ENCODE measurements at regions not wholly inside any gene's neighbourhood (a gene's known extent, or its start where the extent isn't known, plus 50 kb on each side); places are given as distances from the start of the nearest gene placed in this dataset.
"Not testable (repeated sequence)": the region's sequence is repeated elsewhere in the genome, so short reads cannot be mapped to it uniquely, and the experiment has no call there.

DNA sequence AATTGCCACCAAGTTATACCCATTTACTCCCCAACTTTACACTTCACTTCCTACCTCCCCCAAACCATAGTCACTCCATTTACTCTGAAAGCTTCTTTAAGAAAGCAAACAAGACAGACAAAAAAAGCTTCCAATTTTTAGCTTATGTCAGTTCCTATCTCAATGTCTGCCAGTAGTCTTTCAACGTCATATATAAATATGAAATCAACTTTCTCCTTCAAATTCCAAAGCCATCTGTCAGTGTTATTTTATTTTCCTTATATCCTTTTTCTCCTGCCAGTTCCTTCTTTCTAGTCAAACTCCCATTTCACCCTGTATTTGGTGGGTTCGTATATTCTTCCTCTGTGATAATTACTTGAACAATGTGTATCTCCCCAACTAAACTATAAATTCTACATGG, 85.8 kb upstream of the CMC1 start:
- Histone ChIP-seq H3K4me1 (ENCODE audit: control insufficient read depth, extremely low read depth, insufficient read depth, low read length) (no peaks in the 10 kb centered on the region), H4K20me1 (replicated peaks; ENCODE audit: control insufficient read depth, extremely low read depth, insufficient read depth, low read length) (no peaks in the 10 kb centered on the region), H3K9ac (replicated peaks; ENCODE audit: extremely low read depth, insufficient read depth, low read length) (no peak overlapping the region), H3K9me3 (replicated peaks; ENCODE audit: control insufficient read depth, insufficient read depth, low read length) (no peaks in the 10 kb centered on the region), H3K4me3 (replicated peaks in 1 of 3; ENCODE audit: insufficient read depth in 1 of 3, low read depth in 1 of 3, low read length in 3 of 3) (no peak overlapping the region), H3K79me2 (ENCODE audit: control insufficient read depth, insufficient read depth, low read length) (no peaks in the 10 kb centered on the region), H3K9me1 (replicated peaks; ENCODE audit: control insufficient read depth, extremely low read depth, insufficient read depth, low read length) (no peaks in the 10 kb centered on the region), H2AFZ (ENCODE audit: low read depth, low read length) (no peak overlapping the region), H3K4me2 (ENCODE audit: insufficient read depth, low read length) (no peak overlapping the region), H3K27ac (ENCODE audit: insufficient read depth, low read depth, low read length) (no peak overlapping the region), H3K27me3 (ENCODE audit: control insufficient read depth in 2 of 2, insufficient read depth in 2 of 2, low read length in 2 of 2) (no peaks in the 10 kb centered on the region), H3K36me3 (ENCODE audit: control insufficient read depth in 2 of 2, extremely low read depth in 1 of 2, insufficient read depth in 2 of 2, low read length in 2 of 2) (no peaks in the 10 kb centered on the region)
- dilution Hi-C loops (cut with MboI; ENCODE audit: extremely low pct_ligation_motif_present, low sequenced_read_pairs), result no loop called here
- BruUV-seq (replicated peaks), result no TSS peak
- ChIA-PET POLR2A (no interaction called here), CTCF (no interaction called here)
- intact Hi-C loops (cut with micrococcal nuclease), result no loop called here
- DNase-seq (ENCODE audit: low read depth, low spot score) (no peak), FAIRE-seq (no peak)
- TF ChIP-seq MAX (IDR thresholded peaks at IDR 0.05; ENCODE audit: insufficient read depth, insufficient read length) (no peak), MYC (IDR thresholded peaks at IDR 0.05; ENCODE audit: low read depth, low read length) (no peak), FOS (IDR thresholded peaks at IDR 0.05; ENCODE audit: borderline replicate concordance, insufficient read depth, low read length) (no peak), GATA2 (IDR thresholded peaks at IDR 0.05; ENCODE audit: insufficient read depth, insufficient read length, low read depth, low read length) (no peak), POLR2AphosphoS5 (IDR thresholded peaks at IDR 0.05; ENCODE audit: insufficient read depth, low read depth, low read length) (no peak)

- H2AFZ ChIP-seq (ENCODE audit: low read depth, low read length); DNase-seq (ENCODE audit: low read depth, low spot score); H3K27ac ChIP-seq (ENCODE audit: insufficient read depth, low read depth, low read length); H3K9me3 ChIP-seq (replicated peaks; ENCODE audit: control insufficient read depth, insufficient read depth, low read length); POLR2A ChIA-PET; intact Hi-C loops (cut with micrococcal nuclease); H3K79me2 ChIP-seq (ENCODE audit: control insufficient read depth, insufficient read depth, low read length); H3K4me2 ChIP-seq (ENCODE audit: insufficient read depth, low read length); dilution Hi-C loops (cut with MboI; ENCODE audit: extremely low pct_ligation_motif_present, low sequenced_read_pairs); H3K4me3 ChIP-seq (replicated peaks in 1 of 3; ENCODE audit: insufficient read depth in 1 of 3, low read depth in 1 of 3, low read length in 3 of 3); CTCF ChIA-PET; BruUV-seq (replicated peaks); FAIRE-seq; H3K36me3 ChIP-seq (ENCODE audit: control insufficient read depth in 2 of 2, extremely low read depth in 1 of 2, insufficient read depth in 2 of 2, low read length in 2 of 2); H3K4me1 ChIP-seq (ENCODE audit: control insufficient read depth, extremely low read depth, insufficient read depth, low read length); H3K9ac ChIP-seq (replicated peaks; ENCODE audit: extremely low read depth, insufficient read depth, low read length); H4K20me1 ChIP-seq (replicated peaks; ENCODE audit: control insufficient read depth, extremely low read depth, insufficient read depth, low read length); H3K27me3 ChIP-seq (ENCODE audit: control insufficient read depth in 2 of 2, insufficient read depth in 2 of 2, low read length in 2 of 2); H3K9me1 ChIP-seq (replicated peaks; ENCODE audit: control insufficient read depth, extremely low read depth, insufficient read depth, low read length): not testable (repeated sequence)
These were observed 84.8 kb upstream of the CMC1 start for GRCh38 chr3:28156599-28156998.
